T-helper 1 cell treated with Interleukin-12 subunit alpha and Interleukin-12 subunit beta and Interleukin-4 antibody, amounts not matched to agents 30 ng/mL and 1 ng/mL, for 36 hours (primary cell): ENCODE measurements at regions not wholly inside any gene's neighbourhood (a gene's known extent, or its start where the extent isn't known, plus 50 kb on each side); places are given as distances from the start of the nearest gene placed in this dataset.

Experiments
- intact Hi-C: fragments of 100-400 bp; cut with micrococcal nuclease; formaldehyde crosslinking; loops from one replicate; pipeline ENCODE4 v1.15.1; 2024

GRCh38 chr12:124448241-124448954 lies 119.0 kb downstream of the NCOR2 start:
- intact Hi-C loops = no loop called here

DNA sequence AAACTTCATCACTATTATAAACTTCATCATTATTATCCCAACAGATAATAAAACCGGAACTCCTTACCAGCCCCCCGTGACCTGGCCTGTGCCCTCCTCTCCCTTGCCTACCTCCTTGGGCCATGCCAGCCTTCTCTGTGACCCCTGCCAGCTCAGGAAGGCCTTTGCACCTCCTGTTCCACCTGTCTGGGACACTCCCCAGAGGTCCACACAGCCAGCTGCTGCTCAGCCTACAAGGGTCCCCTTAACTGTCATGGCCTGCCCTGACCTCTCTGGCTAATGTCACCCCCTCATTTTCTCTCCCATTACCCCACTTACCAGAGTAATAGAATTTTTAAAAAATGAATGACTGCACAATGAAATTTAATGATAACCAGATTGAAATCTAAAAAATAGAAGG lies 121.0 kb downstream of the NCOR2 start:
- intact Hi-C loops = no loop called here

DNA sequence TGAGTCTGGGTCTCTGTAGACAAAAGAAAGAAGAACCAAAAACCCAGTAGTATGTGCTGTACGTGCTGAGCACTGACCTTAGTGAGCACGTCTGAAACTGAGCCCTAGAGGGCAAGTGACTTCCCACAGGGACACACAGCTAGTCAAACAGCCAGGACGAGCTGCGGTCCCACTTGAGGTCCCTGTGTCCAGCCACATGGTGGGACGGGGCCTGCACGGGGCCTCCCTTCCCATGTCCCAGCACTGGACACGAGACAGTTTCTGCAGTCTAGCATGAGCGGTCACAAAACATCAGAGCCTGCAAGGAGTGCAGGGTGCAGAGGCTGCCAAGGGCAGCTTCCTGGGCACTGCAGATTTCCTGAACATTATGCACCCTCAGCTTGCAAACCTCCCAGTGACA lies 121.6 kb downstream of the NCOR2 start:
- intact Hi-C loops = no loop called here

- intact Hi-C loops = no loop called here
These were observed 122.2 kb downstream of the NCOR2 start for GRCh38 chr12:124445121-124445718.

DNA sequence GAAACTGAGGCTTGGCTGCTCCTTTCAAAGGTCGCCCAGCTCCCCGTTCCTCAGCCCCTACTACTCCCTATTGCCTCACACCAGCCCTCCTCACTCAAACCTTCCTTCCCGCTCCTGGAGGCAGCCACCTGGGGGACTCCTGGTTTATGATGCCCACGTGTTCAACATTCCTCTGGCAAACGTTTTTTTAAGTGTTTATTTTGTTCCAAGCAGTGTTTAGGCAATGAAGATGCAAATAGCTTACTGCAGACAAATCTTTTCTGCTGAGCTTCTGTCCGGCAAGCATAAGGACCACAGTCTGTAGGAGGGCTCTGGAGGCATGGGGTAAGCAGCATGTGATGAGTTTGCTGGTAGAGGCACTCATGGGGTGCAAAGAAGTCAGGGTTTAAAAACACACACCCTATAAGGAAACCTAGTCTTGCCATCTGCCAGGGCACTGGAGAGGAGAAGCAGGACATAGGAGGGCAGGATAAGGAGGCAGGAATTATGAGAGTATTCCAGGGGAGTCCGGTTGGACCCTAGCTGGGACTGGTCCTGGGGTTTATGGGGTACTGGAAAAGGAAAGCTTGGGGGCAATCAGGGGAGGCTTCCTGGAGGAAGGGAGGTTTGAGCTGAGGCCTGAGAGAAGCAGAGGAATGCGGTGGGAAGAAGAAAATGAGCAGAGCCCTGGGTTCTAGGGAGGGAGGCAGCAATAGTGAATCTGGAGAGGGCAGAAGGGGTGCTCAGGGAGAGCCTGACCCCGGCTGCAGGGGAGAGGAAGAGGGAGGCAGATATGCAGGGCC lies 123.3 kb downstream of the NCOR2 start:
- intact Hi-C loops = no loop called here

DNA sequence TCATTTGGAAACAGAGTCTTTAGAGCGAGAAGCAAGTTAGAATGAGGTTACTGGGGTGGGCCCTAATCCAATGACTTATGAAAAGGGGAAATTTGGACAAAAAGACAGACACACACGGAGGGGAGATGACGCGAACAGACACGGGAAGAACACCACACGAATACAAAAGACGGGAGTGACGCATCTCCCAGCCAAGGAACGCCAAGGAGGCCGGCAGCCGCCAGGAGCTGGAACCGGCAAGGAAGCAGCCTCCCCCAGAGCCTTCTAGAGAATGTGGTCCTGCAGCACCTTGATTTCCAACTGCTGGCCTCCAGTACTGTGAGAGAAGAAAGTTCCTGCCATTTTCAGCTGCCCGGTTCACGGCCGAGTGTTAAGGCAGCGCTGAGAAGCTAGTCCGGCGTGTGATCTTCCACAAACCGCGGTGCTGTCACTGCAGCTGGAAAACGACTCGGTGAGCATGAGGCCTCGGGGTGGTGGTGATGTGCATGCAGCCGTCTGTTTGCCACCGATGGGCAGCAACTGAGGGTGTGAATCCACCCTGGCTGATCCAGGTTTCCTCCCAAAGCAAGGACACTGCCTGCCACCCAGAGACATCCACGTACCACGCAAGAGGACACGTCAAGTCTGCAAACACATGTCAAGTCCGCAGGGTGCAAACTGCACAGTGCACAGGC lies 124.5 kb downstream of the NCOR2 start:
- intact Hi-C loops = no loop called here

DNA sequence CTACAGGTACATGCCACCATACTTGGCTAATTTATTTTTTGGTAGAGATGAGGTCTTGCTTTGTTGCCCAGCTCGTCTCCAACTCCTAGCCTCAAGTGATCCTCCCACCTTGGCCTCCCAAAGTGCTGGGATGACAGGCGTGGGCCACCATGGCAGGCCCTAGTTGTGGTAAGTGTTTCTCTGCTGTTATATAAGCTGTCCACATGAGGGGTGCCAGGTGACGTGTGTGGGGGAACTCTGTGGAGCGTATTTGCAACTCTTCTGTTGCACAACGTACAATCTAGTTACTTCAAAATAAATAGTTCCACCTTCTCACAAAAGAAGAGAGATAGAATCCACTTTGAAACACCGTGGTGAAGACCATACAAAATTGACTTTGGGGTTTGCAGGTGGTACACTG lies 125.1 kb downstream of the NCOR2 start:
- intact Hi-C loops = no loop called here

DNA sequence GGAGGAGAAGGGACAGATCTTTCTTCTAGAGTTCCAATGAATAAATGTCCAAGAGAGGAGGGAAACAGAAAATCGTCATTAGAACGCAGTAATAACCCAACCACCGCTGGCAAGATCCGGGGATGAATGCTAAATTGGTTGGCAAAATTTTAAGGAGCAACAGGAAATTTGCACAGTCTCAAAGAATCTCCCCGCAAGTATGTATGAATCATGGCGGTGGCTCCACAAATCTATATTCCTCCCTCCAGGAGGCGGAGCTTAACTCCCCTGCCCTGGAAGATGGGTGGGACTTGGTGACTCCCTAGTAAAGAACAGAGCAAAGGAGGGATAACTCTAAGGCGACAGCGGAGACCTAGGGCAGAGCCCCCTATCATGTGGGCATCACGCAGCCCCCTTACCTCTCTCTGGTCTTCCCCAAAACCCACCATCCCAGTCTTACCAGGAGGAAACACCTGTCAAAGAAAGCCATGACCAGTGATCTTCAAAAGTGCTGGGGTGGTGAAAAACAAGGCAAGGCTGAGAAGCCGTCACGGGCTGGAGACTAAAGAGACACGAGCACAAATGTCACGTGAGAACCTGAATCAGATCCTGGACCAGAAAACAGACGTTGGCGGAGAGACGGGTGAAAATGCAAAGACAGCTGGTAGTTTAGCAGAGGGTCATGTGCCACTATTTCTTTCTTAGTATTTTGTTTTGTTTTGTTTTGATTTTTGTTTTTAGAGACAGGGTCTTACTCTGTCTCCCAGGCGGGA lies 125.8 kb downstream of the NCOR2 start:
- intact Hi-C loops = no loop called here

DNA sequence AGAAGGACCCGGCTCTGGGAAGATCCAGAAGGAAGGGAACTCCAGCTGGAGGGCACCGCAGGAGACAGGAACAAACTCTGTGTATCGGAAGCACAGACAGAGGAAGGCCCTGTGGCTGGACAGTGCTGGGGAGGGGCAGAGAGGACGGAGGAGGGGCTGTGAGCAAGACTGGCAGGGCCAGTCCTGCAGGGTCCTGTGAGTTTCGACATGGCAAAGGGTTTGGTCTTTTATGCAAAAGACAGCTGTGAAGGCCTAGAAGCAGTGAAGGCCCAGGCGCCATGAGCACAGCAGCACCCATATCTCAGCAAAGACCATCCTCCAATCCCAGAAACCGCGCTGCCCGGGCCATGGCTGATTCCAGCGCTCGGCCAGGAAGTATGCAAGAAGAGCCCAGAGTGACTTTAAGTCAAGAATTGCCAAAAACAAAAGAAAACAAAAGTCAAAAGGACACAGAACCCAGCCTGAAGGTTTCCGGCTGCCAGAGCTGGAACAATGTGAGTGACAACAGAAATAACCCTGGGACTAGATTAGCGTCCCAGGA lies 126.5 kb downstream of the NCOR2 start:
- intact Hi-C loops = no loop called here

DNA sequence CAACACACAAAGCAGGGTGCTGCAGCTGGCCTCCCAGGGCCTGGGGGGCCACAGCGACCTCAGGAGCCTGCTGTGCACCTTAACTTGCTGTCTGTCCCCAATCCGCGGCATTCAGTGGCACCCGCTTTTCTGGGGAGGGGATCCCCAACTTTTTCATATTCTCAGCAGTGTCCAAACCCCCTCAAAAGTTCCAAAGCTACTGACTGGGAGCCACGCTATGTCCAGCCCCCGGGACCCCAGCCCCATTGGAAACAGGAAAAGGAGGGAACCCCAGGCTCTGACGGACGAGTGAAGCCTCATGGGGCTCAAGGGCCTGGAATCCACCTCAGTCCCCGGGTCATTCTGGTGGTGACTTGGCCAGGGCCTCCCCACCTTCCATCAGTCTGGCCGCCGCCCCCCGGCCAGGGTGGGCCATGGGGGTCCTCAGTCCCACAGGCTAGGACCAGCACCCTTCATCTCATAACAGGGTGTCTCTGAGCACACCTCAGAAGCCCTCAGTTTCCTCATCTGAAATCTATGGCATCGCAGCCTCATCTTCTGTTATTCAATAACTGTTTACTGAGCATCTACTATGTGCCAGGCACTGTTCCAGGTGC lies 127.3 kb downstream of the NCOR2 start:
- intact Hi-C loops = no loop called here

DNA sequence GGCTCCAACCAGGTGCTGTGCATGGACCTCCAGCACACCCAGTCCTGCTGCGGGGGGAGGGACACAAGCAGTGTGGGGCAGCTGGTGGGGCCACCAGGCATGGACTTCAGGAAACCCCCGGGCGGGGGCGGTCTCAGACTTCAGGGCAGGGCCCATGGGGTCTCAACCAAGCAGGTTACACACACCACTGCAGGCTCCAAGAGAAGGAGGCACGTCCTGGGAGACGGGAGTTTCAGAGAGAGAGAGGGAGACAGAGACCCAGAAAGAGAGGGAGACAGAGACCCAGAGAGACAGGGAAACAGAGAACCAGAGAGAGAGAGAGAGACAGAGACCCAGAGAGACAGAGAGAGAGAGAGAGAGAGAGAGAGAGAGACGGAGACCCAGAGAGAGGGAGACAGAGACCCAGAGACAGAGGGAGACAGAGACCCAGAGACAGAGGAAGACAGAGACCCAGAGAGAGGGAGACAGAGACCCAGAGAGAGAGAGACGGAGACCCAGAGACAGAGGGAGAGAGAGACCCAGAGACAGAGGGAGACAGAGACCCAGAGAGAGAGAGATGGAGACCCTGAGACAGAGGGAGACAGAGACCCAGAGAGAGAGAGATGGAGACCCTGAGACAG lies 128.9 kb downstream of the NCOR2 start:
- intact Hi-C loops = no loop called here

DNA sequence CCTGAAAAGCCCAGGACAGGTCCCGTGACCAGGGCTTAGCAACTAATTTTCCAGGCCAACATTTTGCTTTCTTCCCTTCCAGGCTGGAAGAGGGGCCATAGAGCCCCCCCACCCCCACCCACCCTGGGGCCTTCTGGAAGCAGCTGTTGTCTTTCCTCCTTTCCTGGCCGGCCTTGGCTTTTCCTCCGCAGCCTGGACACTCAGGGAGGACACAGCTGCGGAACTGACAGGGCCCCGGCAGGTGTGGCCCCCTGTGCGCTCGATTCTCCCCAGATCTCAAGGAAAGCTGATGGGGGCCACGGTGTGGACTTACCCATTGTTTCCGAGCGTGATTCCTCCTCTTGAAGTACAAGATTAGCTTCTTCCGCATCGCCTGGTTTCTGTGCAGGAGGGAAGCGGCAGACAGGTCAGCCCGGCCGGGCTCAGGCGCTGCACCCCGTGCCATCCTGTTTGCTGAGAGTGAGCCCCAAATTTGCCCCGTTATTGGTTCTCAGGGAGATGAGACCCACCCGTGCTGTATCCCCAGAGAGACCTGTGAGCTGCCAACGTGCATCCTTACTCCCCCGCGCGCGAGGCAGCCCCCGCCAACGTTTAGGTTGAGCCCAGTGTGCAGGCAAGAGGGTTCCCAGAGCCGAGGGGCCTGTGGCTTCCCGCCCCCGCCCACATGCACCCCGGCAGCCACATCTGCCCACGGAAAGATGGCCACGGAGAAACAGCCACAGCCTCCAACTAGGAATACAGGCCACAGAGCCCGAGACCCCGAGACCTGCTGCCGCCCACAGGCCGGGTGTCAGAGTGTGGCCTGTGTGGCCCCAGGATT lies 129.6 kb downstream of the NCOR2 start:
- intact Hi-C loops = no loop called here

- intact Hi-C loops = no loop called here
These were observed 130.3 kb downstream of the NCOR2 start for GRCh38 chr12:124437121-124437520.

- intact Hi-C loops = no loop called here
These were observed 131.0 kb downstream of the NCOR2 start for GRCh38 chr12:124436366-124436765.

DNA sequence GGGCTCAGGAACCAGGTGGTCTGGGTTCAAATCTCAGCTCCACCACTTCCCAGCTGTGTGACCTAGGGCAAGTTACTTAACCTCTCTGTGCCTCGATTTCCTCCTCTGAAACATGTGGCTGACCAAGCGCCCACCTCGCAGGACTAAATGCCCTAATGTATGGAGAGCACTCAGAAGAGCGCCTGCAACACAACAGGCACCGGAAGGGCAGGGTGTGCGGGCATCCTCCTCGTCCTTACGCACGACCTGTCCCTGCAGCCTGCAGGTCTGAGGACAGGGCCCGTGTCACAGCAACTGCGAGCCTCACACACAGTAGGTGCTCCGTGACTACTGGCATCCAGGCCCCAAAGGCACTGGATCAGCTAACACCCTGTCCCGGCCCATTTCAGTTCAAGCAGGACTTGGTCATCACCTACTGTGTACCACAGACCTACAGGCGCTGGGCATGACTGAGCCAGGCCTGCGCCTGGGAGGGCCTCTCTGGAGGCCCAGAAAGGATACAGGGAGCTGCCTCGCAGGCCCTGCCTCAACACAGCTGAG lies 131.5 kb downstream of the NCOR2 start:
- intact Hi-C loops = no loop called here

DNA sequence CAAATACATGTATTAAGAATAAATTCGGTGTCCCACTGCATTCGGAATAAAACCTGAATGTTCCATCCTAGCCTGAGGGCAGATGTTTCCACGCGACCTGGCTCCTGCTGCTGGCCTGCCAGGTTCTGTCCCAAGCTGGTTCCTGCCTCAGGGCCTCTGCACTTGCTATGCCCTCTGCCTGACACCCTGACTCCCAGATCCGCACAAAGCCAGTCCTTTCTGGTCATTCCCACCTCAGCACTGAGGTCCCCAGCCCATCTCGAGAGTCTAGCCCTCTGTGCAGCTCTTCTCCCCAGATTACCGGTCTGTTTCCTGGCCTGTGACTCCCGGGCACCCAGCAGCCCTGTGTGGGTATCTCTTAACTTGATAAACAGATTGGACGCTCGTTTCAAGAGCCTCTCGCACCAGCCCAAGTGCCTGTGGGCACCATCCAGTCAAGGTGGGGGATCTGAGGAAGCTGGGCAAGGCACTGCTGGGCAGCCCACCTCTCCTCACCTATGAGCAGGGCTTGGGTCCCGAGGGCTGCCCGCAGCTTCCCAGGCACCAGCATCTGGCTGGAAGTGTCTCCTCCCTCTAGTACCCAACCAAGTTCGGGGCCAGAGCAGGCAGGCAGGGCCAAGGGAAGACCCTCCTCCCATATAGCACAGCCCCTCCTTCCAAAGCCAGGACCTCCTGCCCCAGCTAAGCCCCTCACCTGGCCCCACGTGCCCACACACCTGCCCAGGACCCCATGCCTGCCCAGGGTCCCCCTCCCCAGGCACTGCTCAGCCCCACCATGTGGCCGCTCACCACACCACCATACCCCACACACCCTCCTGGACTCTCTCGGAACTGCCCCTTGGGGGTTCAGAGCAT lies 132.2 kb downstream of the NCOR2 start:
- intact Hi-C loops = no loop called here

DNA sequence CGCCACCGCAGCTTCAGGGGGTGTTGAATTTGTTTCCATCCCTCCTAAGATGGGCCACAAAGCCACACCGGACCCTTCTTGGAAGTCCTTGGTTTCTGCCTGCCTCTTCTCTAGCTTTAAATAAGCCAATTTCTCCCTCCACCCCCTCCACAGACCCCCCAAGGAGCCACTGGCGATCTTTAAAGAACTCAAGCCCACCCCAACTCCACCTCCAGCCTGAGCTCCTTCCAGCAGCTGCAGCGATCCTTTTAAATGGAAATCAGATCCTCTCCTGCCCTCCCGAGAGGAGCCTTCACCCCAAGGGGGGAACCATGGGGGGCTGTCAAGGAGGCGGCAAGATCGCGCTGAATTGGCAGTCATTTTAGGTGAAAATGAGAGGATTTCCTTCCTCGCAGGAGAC lies 133.1 kb downstream of the NCOR2 start:
- intact Hi-C loops = no loop called here

- intact Hi-C loops = no loop called here
These were observed 133.5 kb downstream of the NCOR2 start for GRCh38 chr12:124433879-124434278.
